DND-41 (cell line): ENCODE measurements at regions not wholly inside any gene's neighbourhood (a gene's known extent, or its start where the extent isn't known, plus 50 kb on each side); places are given as distances from the start of the nearest gene placed in this dataset.

Source experiments
- ATAC-seq: fragments of 200-7000 bp; cut with Tn5 transposase; 3 replicates; pipeline ENCODE4 v1.9.1; 2021; ENCODE audit warnings: low read depth; ENCODE audit not compliant: insufficient read depth
- DNase-seq: peaks from one replicate; pipeline ENCODE4 v3.0.0-alpha.2; 2020
- H2AFZ ChIP-seq: 2 replicates; pipeline ENCODE4 v1.6.0; 2012; ENCODE audit warnings: low read depth, low read length
- H3K27ac ChIP-seq: 2 replicates; pipeline ENCODE4 v1.5.1; 2012; ENCODE audit warnings: low read length, inconsistent platforms
- H3K27me3 ChIP-seq: fragments of 200-600 bp; sonication (generic); 2 replicates; pipeline ENCODE4 v1.6.0; 2012; ENCODE audit warnings: low read length, mild to moderate bottlenecking, inconsistent platforms; ENCODE audit not compliant: insufficient read depth, poor library complexity
- H3K36me3 ChIP-seq: 2 replicates; pipeline ENCODE4 v1.5.1; 2012; ENCODE audit warnings: low read length, inconsistent platforms; ENCODE audit not compliant: insufficient read depth
- H3K4me1 ChIP-seq: 2 replicates; pipeline ENCODE4 v1.5.1; 2012; ENCODE audit warnings: mild to moderate bottlenecking, low read length; ENCODE audit not compliant: insufficient read depth
- H3K4me2 ChIP-seq: 2 replicates; pipeline ENCODE4 v1.6.0; 2012; ENCODE audit warnings: mild to moderate bottlenecking, moderate library complexity, low read length, inconsistent platforms; ENCODE audit not compliant: insufficient read depth
- H3K4me3 ChIP-seq, 2 experiments: fragments of 200-600 bp in 1 of 2; shearing (Covaris generic) in 1 of 2; 2 replicates each; pipeline ENCODE4 v1.5.1; 2012 to 2016; ENCODE audit warnings: inconsistent platforms in 2 of 2, low read length in 2 of 2, mild to moderate bottlenecking in 2 of 2, low read depth in 1 of 2, moderate library complexity in 1 of 2
- H3K79me2 ChIP-seq: 2 replicates; pipeline ENCODE4 v1.6.0; 2012; ENCODE audit warnings: low read length, inconsistent platforms; ENCODE audit not compliant: insufficient read depth
- H3K9ac ChIP-seq: 2 replicates; pipeline ENCODE4 v1.6.0; 2012; ENCODE audit warnings: low read depth, mild to moderate bottlenecking, inconsistent platforms, low read length, moderate library complexity
- H3K9me3 ChIP-seq: 2 replicates; pipeline ENCODE4 v1.5.1; 2012; ENCODE audit warnings: low read length, moderate library complexity, mild to moderate bottlenecking, inconsistent platforms; ENCODE audit not compliant: insufficient read depth, severe bottlenecking
- H4K20me1 ChIP-seq: 2 replicates; pipeline ENCODE4 v1.6.0; 2012; ENCODE audit warnings: low read length; ENCODE audit not compliant: insufficient read depth
- EZH2 ChIP-seq: IDR thresholded peaks from 3 replicates; pipeline ENCODE4 v1.6.1; 2012; ENCODE audit warnings: borderline replicate concordance, low read depth, mild to moderate bottlenecking, moderate library complexity, low read length, inconsistent platforms; ENCODE audit not compliant: severe bottlenecking
- TF ChIP-seq, protein P1 (sequence below): IDR thresholded peaks from 2 replicates; pipeline ENCODE4 v1.5.1; 2012; ENCODE audit warnings: borderline replicate concordance, low read length, moderate library complexity, mild to moderate bottlenecking; ENCODE audit not compliant: poor library complexity, severe bottlenecking; ENCODE audit errors: extremely low read depth

DNA sequence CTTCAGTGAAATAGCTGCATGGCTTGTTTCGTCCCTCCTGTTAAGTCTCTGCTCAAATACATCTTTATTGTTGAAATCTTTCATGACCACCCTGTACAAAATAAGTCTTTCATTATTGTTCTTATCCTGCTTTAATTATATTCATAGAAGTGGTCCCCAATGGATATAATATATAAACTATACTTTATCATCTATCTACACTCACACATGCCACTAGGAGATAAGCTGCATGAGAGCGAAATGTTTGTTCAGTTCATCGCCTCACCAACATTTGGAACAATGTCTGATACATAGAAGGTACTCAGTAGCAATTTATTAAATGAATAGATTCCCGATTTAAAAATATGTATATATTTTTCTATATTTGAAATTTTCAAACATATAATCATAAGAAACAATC is 254.0 kb upstream of the ATXN7L3B start:
- no peaks in the 10 kb centered on the region for H3K27me3 ChIP-seq
- H3K4me3 ChIP-seq, result no peak overlapping the region
- no peaks in the 10 kb centered on the region for H3K79me2 ChIP-seq
- no peak overlapping the region for H3K27ac ChIP-seq
- ATAC-seq, result no peak
- H3K9ac ChIP-seq, result no peak overlapping the region
- no peaks in the 10 kb centered on the region for H3K4me1 ChIP-seq
- no peak for DNase-seq
- no peak overlapping the region for H3K4me2 ChIP-seq
- no peak overlapping the region for H2AFZ ChIP-seq
- no peaks in the 10 kb centered on the region for H4K20me1 ChIP-seq
- H3K36me3 ChIP-seq, result no peaks in the 10 kb centered on the region
- TF ChIP-seq, protein P1, sequence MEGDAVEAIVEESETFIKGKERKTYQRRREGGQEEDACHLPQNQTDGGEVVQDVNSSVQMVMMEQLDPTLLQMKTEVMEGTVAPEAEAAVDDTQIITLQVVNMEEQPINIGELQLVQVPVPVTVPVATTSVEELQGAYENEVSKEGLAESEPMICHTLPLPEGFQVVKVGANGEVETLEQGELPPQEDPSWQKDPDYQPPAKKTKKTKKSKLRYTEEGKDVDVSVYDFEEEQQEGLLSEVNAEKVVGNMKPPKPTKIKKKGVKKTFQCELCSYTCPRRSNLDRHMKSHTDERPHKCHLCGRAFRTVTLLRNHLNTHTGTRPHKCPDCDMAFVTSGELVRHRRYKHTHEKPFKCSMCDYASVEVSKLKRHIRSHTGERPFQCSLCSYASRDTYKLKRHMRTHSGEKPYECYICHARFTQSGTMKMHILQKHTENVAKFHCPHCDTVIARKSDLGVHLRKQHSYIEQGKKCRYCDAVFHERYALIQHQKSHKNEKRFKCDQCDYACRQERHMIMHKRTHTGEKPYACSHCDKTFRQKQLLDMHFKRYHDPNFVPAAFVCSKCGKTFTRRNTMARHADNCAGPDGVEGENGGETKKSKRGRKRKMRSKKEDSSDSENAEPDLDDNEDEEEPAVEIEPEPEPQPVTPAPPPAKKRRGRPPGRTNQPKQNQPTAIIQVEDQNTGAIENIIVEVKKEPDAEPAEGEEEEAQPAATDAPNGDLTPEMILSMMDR, result no peak
- TF ChIP-seq EZH2, result no peak
- no peaks in the 10 kb centered on the region for H3K9me3 ChIP-seq

DNA sequence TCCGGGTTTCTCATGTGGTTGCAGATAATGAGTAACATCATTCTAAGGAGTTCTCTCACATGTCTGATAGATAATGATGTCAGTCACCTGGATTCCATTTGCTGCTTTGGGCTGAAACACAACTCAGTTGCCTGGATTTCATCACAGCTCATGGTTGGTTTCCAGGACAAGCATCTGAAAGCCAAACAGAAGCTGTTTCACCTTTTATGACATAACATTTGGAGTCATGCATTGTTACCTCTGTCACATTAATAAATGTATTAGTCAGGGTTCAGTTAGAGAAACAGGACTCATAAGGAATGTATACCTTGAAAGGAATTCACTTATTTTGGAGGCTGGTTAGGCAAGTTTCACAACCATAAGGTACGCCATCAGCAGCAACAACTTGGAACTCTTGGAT is 251.9 kb upstream of the ATXN7L3B start:
- no peaks in the 10 kb centered on the region for H4K20me1 ChIP-seq
- no peaks in the 10 kb centered on the region for H3K36me3 ChIP-seq
- no peaks in the 10 kb centered on the region for H3K4me1 ChIP-seq
- H3K4me2 ChIP-seq, result no peak overlapping the region
- no peaks in the 10 kb centered on the region for H3K9me3 ChIP-seq
- H3K27me3 ChIP-seq, result no peaks in the 10 kb centered on the region
- no peak overlapping the region for H3K9ac ChIP-seq
- H3K4me3 ChIP-seq, result no peak overlapping the region
- no peak overlapping the region for H3K27ac ChIP-seq
- ATAC-seq (no peak), DNase-seq (no peak)
- no peaks in the 10 kb centered on the region for H3K79me2 ChIP-seq
- TF ChIP-seq, protein P1, result no peak
- TF ChIP-seq EZH2, result no peak
- H2AFZ ChIP-seq, result no peak overlapping the region

DNA sequence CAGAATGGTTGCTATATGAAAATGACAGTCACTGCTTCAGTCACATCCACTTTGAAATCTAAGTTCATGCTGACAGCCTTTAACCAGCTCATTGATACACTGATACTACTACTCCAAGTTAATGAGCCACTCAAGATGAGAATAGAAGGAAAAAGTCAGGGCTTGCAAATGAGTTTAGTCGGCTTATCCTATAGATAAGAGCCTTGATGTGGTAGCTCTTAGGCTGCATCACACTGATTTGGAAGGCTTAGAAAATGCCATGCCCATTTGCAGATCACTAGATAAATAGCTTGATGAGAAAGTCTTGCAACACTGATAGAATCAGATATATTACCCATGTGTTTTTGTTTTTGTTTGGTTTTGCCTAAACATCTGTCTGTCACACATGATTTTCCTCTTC is 251.4 kb upstream of the ATXN7L3B start:
- Histone ChIP-seq H3K4me2 (no peak overlapping the region), H3K27me3 (no peaks in the 10 kb centered on the region), H3K9me3 (no peaks in the 10 kb centered on the region), H3K4me3 (no peak overlapping the region), H3K4me1 (no peaks in the 10 kb centered on the region), H4K20me1 (no peaks in the 10 kb centered on the region), H3K9ac (no peak overlapping the region), H3K27ac (no peak overlapping the region), H2AFZ (no peak overlapping the region), H3K36me3 (no peaks in the 10 kb centered on the region), H3K79me2 (no peaks in the 10 kb centered on the region)
- TF ChIP-seq EZH2, result no peak
- TF ChIP-seq, protein P1, result no peak
- no peak for ATAC-seq
- no peak for DNase-seq
